Smooth muscle cell (in vitro differentiated cells): ENCODE measurements at regions not wholly inside any gene's neighbourhood (a gene's known extent, or its start where the extent isn't known, plus 50 kb on each side); places are given as distances from the start of the nearest gene placed in this dataset.
"Not testable (repeated sequence)": the region's sequence is repeated elsewhere in the genome, so short reads cannot be mapped to it uniquely, and the experiment has no call there.

Experiments
- DNase-seq: peaks from one replicate; lab custom pipeline; 2025; ENCODE audit not compliant: unreplicated experiment; lab: John Stamatoyannopoulos, UW
- H2AFZ ChIP-seq: fragments of 200-600 bp; sonication (generic); 2 replicates; pipeline ENCODE4 v1.6.0; 2016; ENCODE audit warnings: antibody characterized with exemption, low read depth, mild to moderate bottlenecking
- H3F3A ChIP-seq: fragments of 200-600 bp; sonication (generic); 2 replicates; pipeline ENCODE4 v1.6.0; 2017; ENCODE audit warnings: antibody characterized with exemption, low read depth
- H3K27ac ChIP-seq: fragments of 200-600 bp; sonication (generic); 2 replicates; pipeline ENCODE4 v1.5.1; 2016; ENCODE audit warnings: low read depth, mild to moderate bottlenecking
- H3K27me3 ChIP-seq: fragments of 200-600 bp; sonication (generic); 2 replicates; pipeline ENCODE4 v1.6.1; 2016; ENCODE audit warnings: low read depth, mild to moderate bottlenecking
- H3K36me3 ChIP-seq: fragments of 200-600 bp; sonication (generic); 2 replicates; pipeline ENCODE4 v1.5.1; 2016; ENCODE audit warnings: low read depth
- H3K4me1 ChIP-seq: fragments of 200-600 bp; sonication (generic); 2 replicates; pipeline ENCODE4 v1.5.1; 2016; ENCODE audit warnings: low read depth
- H3K4me2 ChIP-seq: fragments of 200-600 bp; sonication (generic); 2 replicates; pipeline ENCODE4 v1.6.0; 2016; ENCODE audit warnings: mild to moderate bottlenecking
- H3K4me3 ChIP-seq: fragments of 200-600 bp; sonication (generic); 2 replicates; pipeline ENCODE4 v1.5.1; 2016; ENCODE audit warnings: mild to moderate bottlenecking
- H3K79me2 ChIP-seq: fragments of 200-600 bp; sonication (generic); 2 replicates; pipeline ENCODE4 v1.6.0; 2016; ENCODE audit warnings: low read depth, mild to moderate bottlenecking
- H3K9ac ChIP-seq: fragments of 200-600 bp; sonication (generic); 2 replicates; pipeline ENCODE4 v1.6.0; 2016; ENCODE audit warnings: low read depth
- H3K9me3 ChIP-seq: fragments of 200-600 bp; sonication (generic); replicated peaks from 2 replicates; pipeline ENCODE4 v1.5.1; 2016; ENCODE audit warnings: low read depth
- H4K20me1 ChIP-seq: fragments of 200-600 bp; sonication (generic); 2 replicates; pipeline ENCODE4 v1.6.0; 2016; ENCODE audit warnings: low read depth
- CTCF ChIP-seq: fragments of 200-600 bp; sonication (generic); IDR thresholded peaks from 2 replicates; pipeline ENCODE4 v1.5.1; 2017; ENCODE audit warnings: borderline replicate concordance, mild to moderate bottlenecking, antibody characterized with exemption; ENCODE audit not compliant: insufficient read depth, poor library complexity, severe bottlenecking
- WGBS: methylation state at CpG from one replicate; pipeline ENCODE4 v1.1.7; 2016; ENCODE audit warnings: low lambda C conversion rate; 5-methylcytosine and 5-hydroxymethylcytosine counted together

GRCh38 chr5:124025306-124025845 lies 513.4 kb downstream of the CSNK1G3 start:
- Histone ChIP-seq H3K27me3 (no peaks in the 10 kb centered on the region), H3K9me3 (no peaks in the 10 kb centered on the region), H4K20me1 (no peaks in the 10 kb centered on the region), H3K79me2 (no peaks in the 10 kb centered on the region), H3K36me3 (no peaks in the 10 kb centered on the region), H3K4me3 (no peak overlapping the region), H3F3A (no peaks in the 10 kb centered on the region), H3K9ac (no peak overlapping the region), H3K27ac (no peak overlapping the region), H2AFZ (peak overlapping the region; percentile 4), H3K4me1 (no peaks in the 10 kb centered on the region), H3K4me2 (no peak overlapping the region)
- no peak for TF ChIP-seq CTCF
- 82% methylated on average over 6 of the region's 6 CpGs for WGBS
- no peak for DNase-seq

DNA sequence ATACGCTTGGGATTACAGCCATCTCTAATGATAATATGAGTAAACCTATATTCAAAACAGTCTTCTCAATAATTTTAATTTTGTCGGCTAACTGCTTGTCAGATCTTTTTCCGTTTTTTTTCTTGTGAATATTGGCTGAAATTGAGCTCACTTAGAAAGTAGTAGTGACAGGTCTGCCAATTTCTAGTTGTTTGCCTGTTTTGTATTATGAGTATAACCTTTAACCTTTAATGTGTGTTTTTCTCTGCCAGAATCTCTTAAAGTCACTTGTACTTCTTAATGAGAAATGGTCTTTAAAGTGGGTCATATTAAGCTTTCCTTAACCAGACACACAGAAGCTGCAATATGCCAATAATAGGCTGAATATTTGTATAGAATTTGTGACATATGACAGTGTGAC lies 511.0 kb downstream of the CSNK1G3 start:
- Histone ChIP-seq H3K4me3 (no peak overlapping the region), H3K4me1 (no peaks in the 10 kb centered on the region), H3K27ac (no peak overlapping the region), H3K9ac (no peak overlapping the region), H2AFZ (no peak overlapping the region), H3K4me2 (no peak overlapping the region), H4K20me1 (no peaks in the 10 kb centered on the region), H3K27me3 (no peaks in the 10 kb centered on the region), H3F3A (no peaks in the 10 kb centered on the region), H3K9me3 (no peaks in the 10 kb centered on the region), H3K79me2 (no peaks in the 10 kb centered on the region), H3K36me3 (no peaks in the 10 kb centered on the region)
- 98% methylated on average over 3 of the region's 3 CpGs for WGBS
- TF ChIP-seq CTCF, result no peak
- DNase-seq, result no peak

DNA sequence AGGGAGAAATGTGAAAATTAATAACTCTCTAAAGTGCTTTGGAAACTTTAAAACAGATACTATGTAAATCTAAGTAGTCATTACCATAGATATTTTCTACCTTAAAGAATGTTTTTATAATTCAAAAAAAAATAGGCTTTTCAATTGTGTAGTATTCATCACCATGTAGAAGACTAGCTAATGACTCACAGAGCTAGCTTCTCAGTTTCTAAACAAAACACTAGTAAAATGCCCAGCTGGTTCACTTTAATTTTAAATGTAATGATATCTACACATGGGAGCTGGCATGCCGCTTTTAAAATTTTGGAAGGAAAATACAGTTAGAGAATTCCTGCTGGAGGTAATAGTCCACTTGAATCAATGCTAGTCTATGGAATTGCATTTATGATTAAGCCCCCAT lies 509.8 kb downstream of the CSNK1G3 start:
- Histone ChIP-seq H4K20me1 (no peaks in the 10 kb centered on the region), H3K27ac (no peak overlapping the region), H3K4me1 (no peaks in the 10 kb centered on the region), H3K4me2 (no peak overlapping the region), H3K79me2 (no peaks in the 10 kb centered on the region), H3K9me3 (no peaks in the 10 kb centered on the region), H3K36me3 (no peaks in the 10 kb centered on the region), H3K4me3 (no peak overlapping the region), H3K9ac (no peak overlapping the region), H3F3A (no peaks in the 10 kb centered on the region), H2AFZ (no peak overlapping the region), H3K27me3 (no peaks in the 10 kb centered on the region)
- no peak for TF ChIP-seq CTCF
- WGBS, result 84% methylated on average over 1 of the region's 1 CpG
- DNase-seq, result no peak

GRCh38 chr5:124021066-124021641 lies 509.2 kb downstream of the CSNK1G3 start:
- Histone ChIP-seq H3K9ac (no peak overlapping the region), H3K27me3 (no peaks in the 10 kb centered on the region), H3K4me2 (no peak overlapping the region), H3K9me3 (no peaks in the 10 kb centered on the region), H2AFZ (no peak overlapping the region), H3K4me1 (no peaks in the 10 kb centered on the region), H3K79me2 (no peaks in the 10 kb centered on the region), H4K20me1 (no peaks in the 10 kb centered on the region), H3K36me3 (no peaks in the 10 kb centered on the region), H3K4me3 (no peak overlapping the region), H3K27ac (no peak overlapping the region), H3F3A (no peaks in the 10 kb centered on the region)
- WGBS, result 83% methylated on average over 1 of the region's 1 CpG
- no peak for DNase-seq
- TF ChIP-seq CTCF, result peak; percentile 8

DNA sequence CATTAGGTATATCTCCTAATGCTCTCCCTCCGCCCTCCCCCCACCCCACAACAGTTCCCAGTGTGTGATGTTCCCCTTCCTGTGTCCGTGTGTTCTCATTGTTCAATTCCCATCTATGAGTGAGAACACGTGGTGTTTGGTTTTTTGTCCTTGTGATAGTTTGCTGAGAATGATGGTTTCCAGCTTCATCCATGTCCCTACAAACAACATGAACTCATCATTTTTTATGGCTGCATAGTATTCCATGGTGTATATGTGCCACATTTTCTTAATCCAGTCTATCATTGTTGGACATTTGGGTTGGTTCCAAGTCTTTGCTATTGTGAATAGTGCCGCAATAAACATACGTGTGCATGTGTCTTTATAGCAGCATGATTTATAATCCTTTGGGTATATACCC lies 505.3 kb downstream of the CSNK1G3 start:
- not testable (repeated sequence) for H3K4me3 ChIP-seq, H3K4me1 ChIP-seq, H4K20me1 ChIP-seq, DNase-seq, H3K27ac ChIP-seq, H2AFZ ChIP-seq, H3K79me2 ChIP-seq, H3K4me2 ChIP-seq, H3F3A ChIP-seq, H3K9me3 ChIP-seq, H3K36me3 ChIP-seq, H3K9ac ChIP-seq, H3K27me3 ChIP-seq
- 95% methylated on average over 3 of the region's 5 CpGs for WGBS
